KMS-11 (cell line): ENCODE measurements at regions not wholly inside any gene's neighbourhood (a gene's known extent, or its start where the extent isn't known, plus 50 kb on each side); places are given as distances from the start of the nearest gene placed in this dataset.

Experiments
- H2AFZ ChIP-seq: fragments of 200-600 bp; sonication (generic); 2 replicates; pipeline ENCODE4 v1.6.1; 2016; ENCODE audit warnings: antibody characterized with exemption, mixed run types, low read depth
- H3K27ac ChIP-seq: fragments of 200-600 bp; sonication (generic); 2 replicates; pipeline ENCODE4 v1.6.1; 2016; ENCODE audit warnings: mild to moderate bottlenecking, mixed run types
- H3K27me3 ChIP-seq: fragments of 200-600 bp; sonication (generic); 2 replicates; pipeline ENCODE4 v1.6.1; 2017; ENCODE audit warnings: mild to moderate bottlenecking, low read depth, mixed run types, moderate library complexity; ENCODE audit not compliant: insufficient read depth
- H3K36me3 ChIP-seq: fragments of 200-600 bp; sonication (generic); 2 replicates; pipeline ENCODE4 v1.6.1; 2017; ENCODE audit warnings: mild to moderate bottlenecking, mixed run types; ENCODE audit not compliant: insufficient read depth
- H3K4me1 ChIP-seq: fragments of 200-600 bp; sonication (generic); 2 replicates; pipeline ENCODE4 v1.6.1; 2016; ENCODE audit warnings: mild to moderate bottlenecking, low read depth, mixed run types; ENCODE audit not compliant: poor library complexity, severe bottlenecking
- H3K4me2 ChIP-seq: fragments of 200-600 bp; sonication (generic); 2 replicates; pipeline ENCODE4 v1.7.0; 2016; ENCODE audit warnings: mild to moderate bottlenecking, mixed run types
- H3K4me3 ChIP-seq: fragments of 200-600 bp; sonication (generic); IDR thresholded peaks from 2 replicates; pipeline ENCODE4 v1.6.1; 2017; ENCODE audit warnings: low read depth, low read length, mixed read lengths; ENCODE audit not compliant: insufficient read depth
- H3K79me2 ChIP-seq: fragments of 200-600 bp; sonication (generic); 2 replicates; pipeline ENCODE4 v1.6.1; 2016; ENCODE audit warnings: low read depth, mixed run types; ENCODE audit not compliant: insufficient read depth
- H3K9ac ChIP-seq: fragments of 200-600 bp; sonication (generic); 2 replicates; pipeline ENCODE4 v1.6.1; 2016; ENCODE audit warnings: mild to moderate bottlenecking, mixed run types
- H4K20me1 ChIP-seq: fragments of 200-600 bp; sonication (generic); 2 replicates; pipeline ENCODE4 v1.6.1; 2016; ENCODE audit warnings: mild to moderate bottlenecking, mixed run types; ENCODE audit not compliant: insufficient read depth
- CTCF ChIP-seq: fragments of 200-600 bp; sonication (generic); conservative IDR thresholded peaks from 2 replicates; pipeline ENCODE4 v1.6.1; 2017; ENCODE audit warnings: low read depth, mild to moderate bottlenecking, antibody characterized with exemption, low read length, moderate library complexity, mixed read lengths

GRCh38 chr6:139711804-139712585, 337.5 kb upstream of the CITED2 start:
- no peaks in the 10 kb centered on the region for H3K79me2 ChIP-seq
- H3K4me1 ChIP-seq: peaks cover 9% of the 10 kb centered on the region
- H3K9ac ChIP-seq: no peak overlapping the region
- H3K36me3 ChIP-seq: no peaks in the 10 kb centered on the region
- H3K4me2 ChIP-seq: no peak overlapping the region; the same call in 1 of the 2 replicates
- H2AFZ ChIP-seq: no peak overlapping the region
- H3K4me3 ChIP-seq: no peak overlapping the region
- no peak for TF ChIP-seq CTCF
- H4K20me1 ChIP-seq: no peaks in the 10 kb centered on the region
- no peaks in the 10 kb centered on the region for H3K27me3 ChIP-seq
- no peak overlapping the region for H3K27ac ChIP-seq

GRCh38 chr6:139710556-139710955, 336.1 kb upstream of the CITED2 start:
- no peak for TF ChIP-seq CTCF
- H3K27ac ChIP-seq: no peak overlapping the region
- no peak overlapping the region for H2AFZ ChIP-seq
- no peaks in the 10 kb centered on the region for H3K36me3 ChIP-seq
- H3K4me2 ChIP-seq: no peak overlapping the region
- H3K9ac ChIP-seq: no peak overlapping the region
- H3K4me1 ChIP-seq: peaks cover 9% of the 10 kb centered on the region
- H3K27me3 ChIP-seq: no peaks in the 10 kb centered on the region
- H4K20me1 ChIP-seq: no peaks in the 10 kb centered on the region
- H3K4me3 ChIP-seq: no peak overlapping the region
- no peaks in the 10 kb centered on the region for H3K79me2 ChIP-seq

- Histone ChIP-seq H4K20me1 (no peaks in the 10 kb centered on the region), H3K4me2 (no peak overlapping the region), H3K36me3 (no peaks in the 10 kb centered on the region), H3K79me2 (no peaks in the 10 kb centered on the region), H3K4me1 (peaks cover 9% of the 10 kb centered on the region), H3K27ac (no peak overlapping the region), H3K9ac (no peak overlapping the region), H2AFZ (no peak overlapping the region), H3K27me3 (no peaks in the 10 kb centered on the region), H3K4me3 (no peak overlapping the region)
- TF ChIP-seq CTCF: no peak
Measured at GRCh38 chr6:139708337-139709199, 334.1 kb upstream of the CITED2 start.

- H4K20me1 ChIP-seq: no peaks in the 10 kb centered on the region
- H3K4me2 ChIP-seq: no peak overlapping the region
- H3K9ac ChIP-seq: no peak overlapping the region
- no peak for TF ChIP-seq CTCF
- no peak overlapping the region for H2AFZ ChIP-seq
- H3K36me3 ChIP-seq: no peaks in the 10 kb centered on the region
- H3K27me3 ChIP-seq: no peaks in the 10 kb centered on the region
- no peak overlapping the region for H3K27ac ChIP-seq
- no peaks in the 10 kb centered on the region for H3K4me1 ChIP-seq
- H3K4me3 ChIP-seq: no peak overlapping the region
- no peaks in the 10 kb centered on the region for H3K79me2 ChIP-seq
Measured at GRCh38 chr6:139706912-139707311, 332.5 kb upstream of the CITED2 start.
